ENCODE measurements at regions not wholly inside any gene's neighbourhood (a gene's known extent, or its start where the extent isn't known, plus 50 kb on each side); places are given as distances from the start of the nearest gene placed in this dataset.

GRCh38 chr5:168219515-168220410, 71.7 kb upstream of the WWC1 start:
- DNase-seq (ENCODE audit: low read depth): peak; percentile 71
- Histone ChIP-seq H3K36me3 (ENCODE audit: control insufficient read depth, insufficient read depth, low read length) (peaks cover 14% of the 10 kb centered on the region), H3K27me3 (ENCODE audit: control insufficient read depth, insufficient read depth, low read length) (no peaks in the 10 kb centered on the region), H3K4me3 (ENCODE audit: low read depth, low read length) (no peak overlapping the region)
- TF ChIP-seq CTCF (IDR thresholded peaks at IDR 0.05; ENCODE audit: insufficient read depth, low read length, severe bottlenecking): peak; percentile 84
- FAIRE-seq: peak; percentile 32

DNA sequence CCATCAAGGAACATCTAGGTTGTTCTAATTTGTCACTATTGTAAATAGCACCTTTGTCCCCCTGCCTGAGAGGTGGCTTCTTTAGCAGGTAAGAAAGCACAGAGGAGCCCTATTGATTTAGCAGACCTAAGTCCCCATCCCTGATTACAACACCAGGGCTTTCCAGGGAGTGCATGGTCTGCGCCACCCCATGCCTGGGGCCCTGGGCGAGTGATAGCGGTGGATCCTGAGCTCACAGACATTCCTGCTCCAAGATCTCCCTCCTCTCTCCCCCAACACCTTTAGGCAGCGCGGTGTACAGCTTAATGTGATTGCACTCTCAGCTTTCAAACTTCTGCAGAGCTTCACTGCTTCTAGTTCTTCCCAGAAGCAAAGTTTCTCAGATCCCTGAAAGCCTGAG, 67.4 kb upstream of the WWC1 start:
- FAIRE-seq (no peak), DNase-seq (ENCODE audit: low read depth) (no peak)
- Histone ChIP-seq H3K27me3 (ENCODE audit: control insufficient read depth, insufficient read depth, low read length) (no peaks in the 10 kb centered on the region), H3K4me3 (ENCODE audit: low read depth, low read length) (no peak overlapping the region), H3K36me3 (ENCODE audit: control insufficient read depth, insufficient read depth, low read length) (peaks cover 7% of the 10 kb centered on the region)
- no peak for TF ChIP-seq CTCF (IDR thresholded peaks at IDR 0.05; ENCODE audit: insufficient read depth, low read length, severe bottlenecking)

GRCh38 chr5:168226012-168226411, 65.4 kb upstream of the WWC1 start:
- no peak for TF ChIP-seq CTCF (IDR thresholded peaks at IDR 0.05; ENCODE audit: insufficient read depth, low read length, severe bottlenecking)
- FAIRE-seq: no peak
- no peaks in the 10 kb centered on the region for H3K27me3 ChIP-seq (ENCODE audit: control insufficient read depth, insufficient read depth, low read length)

DNA sequence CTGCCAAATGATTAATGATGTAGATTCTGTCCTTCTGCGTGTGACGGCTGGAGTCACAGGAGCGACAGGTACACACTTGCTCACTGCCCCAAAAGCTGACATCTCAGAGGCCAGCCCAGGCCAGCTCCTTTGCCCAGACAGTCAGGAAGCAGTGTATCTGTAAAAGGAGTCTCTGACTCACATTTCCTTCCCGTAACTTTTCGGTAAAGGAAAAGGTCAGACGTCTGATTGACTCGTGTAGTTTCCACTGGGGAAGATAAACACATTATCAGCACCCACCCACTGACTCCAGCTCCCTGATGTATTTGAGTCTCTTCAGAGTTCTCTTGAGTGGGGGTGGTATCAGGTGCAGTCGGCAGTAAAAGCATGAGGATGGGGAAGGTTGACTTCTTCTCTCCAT, 64.4 kb upstream of the WWC1 start:
- H3K4me3 ChIP-seq (ENCODE audit: low read depth, low read length): no peak overlapping the region
- no peaks in the 10 kb centered on the region for H3K27me3 ChIP-seq (ENCODE audit: control insufficient read depth, insufficient read depth, low read length)
- DNase-seq (ENCODE audit: low read depth) (peak; percentile 86), FAIRE-seq (no peak)
- H3K36me3 ChIP-seq (ENCODE audit: control insufficient read depth, insufficient read depth, low read length): peaks cover 10% of the 10 kb centered on the region
- TF ChIP-seq CTCF (IDR thresholded peaks at IDR 0.05; ENCODE audit: insufficient read depth, low read length, severe bottlenecking): no peak

More at GRCh38 chr5:168226012-168226411, 65.4 kb upstream of the WWC1 start:
- H3K36me3 ChIP-seq (ENCODE audit: control insufficient read depth, insufficient read depth, low read length): peaks cover 10% of the 10 kb centered on the region
- no peak overlapping the region for H3K4me3 ChIP-seq (ENCODE audit: low read depth, low read length)
- DNase-seq (ENCODE audit: low read depth): no peak

GRCh38 chr5:168227973-168228615, 63.4 kb upstream of the WWC1 start:
- DNase-seq (ENCODE audit: low read depth): no peak
- no peak for FAIRE-seq
- peaks cover 10% of the 10 kb centered on the region for H3K36me3 ChIP-seq (ENCODE audit: control insufficient read depth, insufficient read depth, low read length)
- no peaks in the 10 kb centered on the region for H3K27me3 ChIP-seq (ENCODE audit: control insufficient read depth, insufficient read depth, low read length)
- no peak for TF ChIP-seq CTCF (IDR thresholded peaks at IDR 0.05; ENCODE audit: insufficient read depth, low read length, severe bottlenecking)
- H3K4me3 ChIP-seq (ENCODE audit: low read depth, low read length): no peak overlapping the region

All from bronchial epithelial cell (primary cell).